WTC11 (cell line): ENCODE measurements at regions not wholly inside any gene's neighbourhood (a gene's known extent, or its start where the extent isn't known, plus 50 kb on each side); places are given as distances from the start of the nearest gene placed in this dataset.

ENCODE experiments used
- ATAC-seq: fragments of 200-7000 bp; cut with Tn5 transposase; 2 replicates; pipeline ENCODE4 v1.10.0; 2021; ENCODE audit warnings: mild to moderate bottlenecking, moderate library complexity
- CTCF ChIA-PET: fragments of 300-600 bp; sonication (Branson Sonifier 250); formaldehyde crosslinking; loops from one replicate; lab custom pipeline; 2021; ENCODE audit warnings: antibody characterized with exemption; lab: Charles Lee
- POLR2A ChIA-PET: fragments of 350-600 bp; sonication (Branson Sonifier 250); formaldehyde crosslinking; loops from one replicate; lab custom pipeline; 2021; ENCODE audit warnings: antibody characterized with exemption; lab: Charles Lee
- DNase-seq: peaks from one replicate; pipeline ENCODE4 v3.0.0; 2021; ENCODE audit warnings: low spot score
- H3K27ac Mint-ChIP-seq: 2 replicates; pipeline ENCODE4 v1.8.0; 2021; ENCODE audit warnings: mixed read lengths
- H3K27me3 Mint-ChIP-seq: 2 replicates; pipeline ENCODE4 v1.8.0; 2021; ENCODE audit warnings: low read depth, mild to moderate bottlenecking, moderate library complexity, mixed read lengths
- H3K36me3 Mint-ChIP-seq: 2 replicates; pipeline ENCODE4 v1.8.0; 2021; ENCODE audit warnings: mixed read lengths
- H3K4me1 Mint-ChIP-seq: 2 replicates; pipeline ENCODE4 v1.8.0; 2022; ENCODE audit warnings: mixed read lengths
- H3K4me3 Mint-ChIP-seq: 2 replicates; pipeline ENCODE4 v1.8.0; 2021; ENCODE audit warnings: mild to moderate bottlenecking, moderate library complexity, mixed read lengths
- H3K9me3 Mint-ChIP-seq: 2 replicates; pipeline ENCODE4 v1.8.0; 2021; ENCODE audit warnings: mixed read lengths
- ETV6 ChIP-seq: sonication (generic); formaldehyde crosslinking; IDR thresholded peaks from 2 replicates; pipeline ENCODE4 v1.8.1; 2022; ENCODE audit warnings: mild to moderate bottlenecking, missing genetic modification reagents
- KAT7 ChIP-seq: sonication (generic); formaldehyde crosslinking; IDR thresholded peaks from 2 replicates; pipeline ENCODE4 v1.8.1; 2023; ENCODE audit warnings: missing genetic modification reagents, mild to moderate bottlenecking, borderline replicate concordance
- NR3C1 ChIP-seq: sonication (generic); formaldehyde crosslinking; conservative IDR thresholded peaks from 2 replicates; pipeline ENCODE4 v1.8.1; 2023; ENCODE audit warnings: low read depth, mild to moderate bottlenecking, missing genetic modification reagents
- ZNF121 ChIP-seq: sonication (generic); formaldehyde crosslinking; IDR thresholded peaks from 2 replicates; pipeline ENCODE4 v1.8.0; 2023; ENCODE audit warnings: missing genetic modification reagents
- ZNF219 ChIP-seq: sonication (generic); formaldehyde crosslinking; IDR thresholded peaks from 2 replicates; pipeline ENCODE4 v1.8.0; 2023; ENCODE audit warnings: missing genetic modification reagents, mild to moderate bottlenecking, borderline replicate concordance
- ZNF317 ChIP-seq: sonication (generic); formaldehyde crosslinking; IDR thresholded peaks from 2 replicates; pipeline ENCODE4 v1.8.1; 2023; ENCODE audit warnings: low read depth, mild to moderate bottlenecking, moderate library complexity, missing genetic modification reagents, borderline replicate concordance
- ZNF671 ChIP-seq: fragments of 250-450 bp; sonication (Bioruptor Pico); IDR thresholded peaks from 2 replicates; pipeline ENCODE4 v1.8.0; 2021; ENCODE audit warnings: mild to moderate bottlenecking
- TF ChIP-seq, protein P1 (sequence below): fragments of 250-450 bp; sonication (Bioruptor Pico); IDR thresholded peaks from 2 replicates; pipeline ENCODE4 v1.9.0; 2021; ENCODE audit warnings: mild to moderate bottlenecking, borderline replicate concordance
- TF ChIP-seq, protein P2 (sequence below): sonication (generic); formaldehyde crosslinking; conservative IDR thresholded peaks from 2 replicates; pipeline ENCODE4 v1.8.1; 2023; ENCODE audit warnings: mild to moderate bottlenecking, low read depth, missing genetic modification reagents, moderate library complexity
- TF ChIP-seq, protein P3 (sequence below): sonication (generic); formaldehyde crosslinking; IDR thresholded peaks from 2 replicates; pipeline ENCODE4 v1.8.1; 2022; ENCODE audit warnings: low read depth, mild to moderate bottlenecking, moderate library complexity, missing genetic modification reagents, borderline replicate concordance
- TF ChIP-seq, protein P4 (sequence below): sonication (generic); formaldehyde crosslinking; IDR thresholded peaks from 2 replicates; pipeline ENCODE4 v1.8.1; 2022; ENCODE audit warnings: low read depth, missing genetic modification reagents, borderline replicate concordance
- TF ChIP-seq, protein P5 (sequence below): fragments of 250-450 bp; sonication (Bioruptor Pico); IDR thresholded peaks from 2 replicates; pipeline ENCODE4 v1.9.0; 2021; ENCODE audit warnings: mild to moderate bottlenecking

DNA sequence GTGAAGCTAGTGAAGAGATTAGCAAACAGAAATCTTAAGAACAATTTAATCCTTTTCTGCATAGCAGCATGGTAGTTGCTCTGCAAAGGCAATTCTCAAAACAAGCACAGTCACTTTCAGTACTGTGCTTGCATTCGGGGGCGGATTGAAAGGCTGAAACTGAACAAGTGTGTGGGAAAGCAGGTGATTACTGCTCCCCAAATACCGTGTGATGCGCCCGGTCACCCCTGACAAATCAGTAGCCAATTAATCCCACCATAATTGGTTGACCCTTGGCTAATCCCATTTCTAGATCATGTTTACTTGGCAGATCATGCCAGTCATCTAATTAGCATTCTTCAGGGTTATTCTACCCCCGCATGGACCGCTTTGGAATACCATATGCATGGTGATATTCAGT is 76.5 kb upstream of the ADRB1 start:
- CTCF ChIA-PET, result no interaction called here
- POLR2A ChIA-PET, result no interaction called here
- ATAC-seq, result no peak
- TF ChIP-seq, protein P1, sequence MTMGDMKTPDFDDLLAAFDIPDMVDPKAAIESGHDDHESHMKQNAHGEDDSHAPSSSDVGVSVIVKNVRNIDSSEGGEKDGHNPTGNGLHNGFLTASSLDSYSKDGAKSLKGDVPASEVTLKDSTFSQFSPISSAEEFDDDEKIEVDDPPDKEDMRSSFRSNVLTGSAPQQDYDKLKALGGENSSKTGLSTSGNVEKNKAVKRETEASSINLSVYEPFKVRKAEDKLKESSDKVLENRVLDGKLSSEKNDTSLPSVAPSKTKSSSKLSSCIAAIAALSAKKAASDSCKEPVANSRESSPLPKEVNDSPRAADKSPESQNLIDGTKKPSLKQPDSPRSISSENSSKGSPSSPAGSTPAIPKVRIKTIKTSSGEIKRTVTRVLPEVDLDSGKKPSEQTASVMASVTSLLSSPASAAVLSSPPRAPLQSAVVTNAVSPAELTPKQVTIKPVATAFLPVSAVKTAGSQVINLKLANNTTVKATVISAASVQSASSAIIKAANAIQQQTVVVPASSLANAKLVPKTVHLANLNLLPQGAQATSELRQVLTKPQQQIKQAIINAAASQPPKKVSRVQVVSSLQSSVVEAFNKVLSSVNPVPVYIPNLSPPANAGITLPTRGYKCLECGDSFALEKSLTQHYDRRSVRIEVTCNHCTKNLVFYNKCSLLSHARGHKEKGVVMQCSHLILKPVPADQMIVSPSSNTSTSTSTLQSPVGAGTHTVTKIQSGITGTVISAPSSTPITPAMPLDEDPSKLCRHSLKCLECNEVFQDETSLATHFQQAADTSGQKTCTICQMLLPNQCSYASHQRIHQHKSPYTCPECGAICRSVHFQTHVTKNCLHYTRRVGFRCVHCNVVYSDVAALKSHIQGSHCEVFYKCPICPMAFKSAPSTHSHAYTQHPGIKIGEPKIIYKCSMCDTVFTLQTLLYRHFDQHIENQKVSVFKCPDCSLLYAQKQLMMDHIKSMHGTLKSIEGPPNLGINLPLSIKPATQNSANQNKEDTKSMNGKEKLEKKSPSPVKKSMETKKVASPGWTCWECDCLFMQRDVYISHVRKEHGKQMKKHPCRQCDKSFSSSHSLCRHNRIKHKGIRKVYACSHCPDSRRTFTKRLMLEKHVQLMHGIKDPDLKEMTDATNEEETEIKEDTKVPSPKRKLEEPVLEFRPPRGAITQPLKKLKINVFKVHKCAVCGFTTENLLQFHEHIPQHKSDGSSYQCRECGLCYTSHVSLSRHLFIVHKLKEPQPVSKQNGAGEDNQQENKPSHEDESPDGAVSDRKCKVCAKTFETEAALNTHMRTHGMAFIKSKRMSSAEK (CRISPR knock-in tag), result no peak
- no peak for TF ChIP-seq ZNF671 (CRISPR knock-in tag)
- TF ChIP-seq ETV6 (CRISPR knock-in tag), result no peak
- Mint-ChIP-seq H3K27me3 (peaks cover 7% of the 10 kb centered on the region), H3K4me3 (no peak overlapping the region), H3K9me3 (peaks cover 38% of the 10 kb centered on the region), H3K27ac (no peak overlapping the region), H3K4me1 (no peaks in the 10 kb centered on the region), H3K36me3 (peaks cover 28% of the 10 kb centered on the region)
- no peak for DNase-seq

DNA sequence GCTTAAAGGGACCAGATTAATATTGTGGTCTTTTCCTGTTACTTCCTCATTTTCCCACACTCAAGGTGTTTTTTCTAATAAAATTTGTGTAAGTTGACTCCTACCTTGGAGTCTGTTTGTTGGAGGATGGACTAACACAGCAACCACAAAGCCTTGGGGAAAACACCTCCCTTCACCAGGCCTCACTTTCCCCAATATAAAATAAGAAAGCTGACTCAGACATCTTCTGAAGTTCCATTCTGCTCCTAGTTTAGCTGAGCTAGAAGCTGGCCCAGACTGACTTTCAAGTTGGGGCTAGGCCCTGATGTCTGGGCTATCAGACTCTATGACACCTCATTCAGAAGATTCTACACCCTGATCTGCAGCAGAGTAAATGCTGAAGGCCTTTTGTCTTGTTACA is 73.0 kb upstream of the ADRB1 start:
- TF ChIP-seq ZNF317 (CRISPR knock-in tag) (no peak), ZNF121 (CRISPR knock-in tag) (no peak), NR3C1 (no peak), ZNF219 (CRISPR knock-in tag) (no peak), KAT7 (no peak)
- TF ChIP-seq, protein P2, sequence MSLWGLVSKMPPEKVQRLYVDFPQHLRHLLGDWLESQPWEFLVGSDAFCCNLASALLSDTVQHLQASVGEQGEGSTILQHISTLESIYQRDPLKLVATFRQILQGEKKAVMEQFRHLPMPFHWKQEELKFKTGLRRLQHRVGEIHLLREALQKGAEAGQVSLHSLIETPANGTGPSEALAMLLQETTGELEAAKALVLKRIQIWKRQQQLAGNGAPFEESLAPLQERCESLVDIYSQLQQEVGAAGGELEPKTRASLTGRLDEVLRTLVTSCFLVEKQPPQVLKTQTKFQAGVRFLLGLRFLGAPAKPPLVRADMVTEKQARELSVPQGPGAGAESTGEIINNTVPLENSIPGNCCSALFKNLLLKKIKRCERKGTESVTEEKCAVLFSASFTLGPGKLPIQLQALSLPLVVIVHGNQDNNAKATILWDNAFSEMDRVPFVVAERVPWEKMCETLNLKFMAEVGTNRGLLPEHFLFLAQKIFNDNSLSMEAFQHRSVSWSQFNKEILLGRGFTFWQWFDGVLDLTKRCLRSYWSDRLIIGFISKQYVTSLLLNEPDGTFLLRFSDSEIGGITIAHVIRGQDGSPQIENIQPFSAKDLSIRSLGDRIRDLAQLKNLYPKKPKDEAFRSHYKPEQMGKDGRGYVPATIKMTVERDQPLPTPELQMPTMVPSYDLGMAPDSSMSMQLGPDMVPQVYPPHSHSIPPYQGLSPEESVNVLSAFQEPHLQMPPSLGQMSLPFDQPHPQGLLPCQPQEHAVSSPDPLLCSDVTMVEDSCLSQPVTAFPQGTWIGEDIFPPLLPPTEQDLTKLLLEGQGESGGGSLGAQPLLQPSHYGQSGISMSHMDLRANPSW (CRISPR knock-in tag), result no peak
- TF ChIP-seq, protein P3, sequence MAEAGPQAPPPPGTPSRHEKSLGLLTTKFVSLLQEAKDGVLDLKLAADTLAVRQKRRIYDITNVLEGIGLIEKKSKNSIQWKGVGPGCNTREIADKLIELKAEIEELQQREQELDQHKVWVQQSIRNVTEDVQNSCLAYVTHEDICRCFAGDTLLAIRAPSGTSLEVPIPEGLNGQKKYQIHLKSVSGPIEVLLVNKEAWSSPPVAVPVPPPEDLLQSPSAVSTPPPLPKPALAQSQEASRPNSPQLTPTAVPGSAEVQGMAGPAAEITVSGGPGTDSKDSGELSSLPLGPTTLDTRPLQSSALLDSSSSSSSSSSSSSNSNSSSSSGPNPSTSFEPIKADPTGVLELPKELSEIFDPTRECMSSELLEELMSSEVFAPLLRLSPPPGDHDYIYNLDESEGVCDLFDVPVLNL (CRISPR knock-in tag), result no peak
- TF ChIP-seq, protein P4, sequence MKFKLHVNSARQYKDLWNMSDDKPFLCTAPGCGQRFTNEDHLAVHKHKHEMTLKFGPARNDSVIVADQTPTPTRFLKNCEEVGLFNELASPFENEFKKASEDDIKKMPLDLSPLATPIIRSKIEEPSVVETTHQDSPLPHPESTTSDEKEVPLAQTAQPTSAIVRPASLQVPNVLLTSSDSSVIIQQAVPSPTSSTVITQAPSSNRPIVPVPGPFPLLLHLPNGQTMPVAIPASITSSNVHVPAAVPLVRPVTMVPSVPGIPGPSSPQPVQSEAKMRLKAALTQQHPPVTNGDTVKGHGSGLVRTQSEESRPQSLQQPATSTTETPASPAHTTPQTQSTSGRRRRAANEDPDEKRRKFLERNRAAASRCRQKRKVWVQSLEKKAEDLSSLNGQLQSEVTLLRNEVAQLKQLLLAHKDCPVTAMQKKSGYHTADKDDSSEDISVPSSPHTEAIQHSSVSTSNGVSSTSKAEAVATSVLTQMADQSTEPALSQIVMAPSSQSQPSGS, result no peak
- TF ChIP-seq, protein P5, sequence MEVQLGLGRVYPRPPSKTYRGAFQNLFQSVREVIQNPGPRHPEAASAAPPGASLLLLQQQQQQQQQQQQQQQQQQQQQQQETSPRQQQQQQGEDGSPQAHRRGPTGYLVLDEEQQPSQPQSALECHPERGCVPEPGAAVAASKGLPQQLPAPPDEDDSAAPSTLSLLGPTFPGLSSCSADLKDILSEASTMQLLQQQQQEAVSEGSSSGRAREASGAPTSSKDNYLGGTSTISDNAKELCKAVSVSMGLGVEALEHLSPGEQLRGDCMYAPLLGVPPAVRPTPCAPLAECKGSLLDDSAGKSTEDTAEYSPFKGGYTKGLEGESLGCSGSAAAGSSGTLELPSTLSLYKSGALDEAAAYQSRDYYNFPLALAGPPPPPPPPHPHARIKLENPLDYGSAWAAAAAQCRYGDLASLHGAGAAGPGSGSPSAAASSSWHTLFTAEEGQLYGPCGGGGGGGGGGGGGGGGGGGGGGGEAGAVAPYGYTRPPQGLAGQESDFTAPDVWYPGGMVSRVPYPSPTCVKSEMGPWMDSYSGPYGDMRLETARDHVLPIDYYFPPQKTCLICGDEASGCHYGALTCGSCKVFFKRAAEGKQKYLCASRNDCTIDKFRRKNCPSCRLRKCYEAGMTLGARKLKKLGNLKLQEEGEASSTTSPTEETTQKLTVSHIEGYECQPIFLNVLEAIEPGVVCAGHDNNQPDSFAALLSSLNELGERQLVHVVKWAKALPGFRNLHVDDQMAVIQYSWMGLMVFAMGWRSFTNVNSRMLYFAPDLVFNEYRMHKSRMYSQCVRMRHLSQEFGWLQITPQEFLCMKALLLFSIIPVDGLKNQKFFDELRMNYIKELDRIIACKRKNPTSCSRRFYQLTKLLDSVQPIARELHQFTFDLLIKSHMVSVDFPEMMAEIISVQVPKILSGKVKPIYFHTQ (CRISPR knock-in tag), result no peak
- Mint-ChIP-seq H3K9me3 (peaks cover 62% of the 10 kb centered on the region), H3K27ac (no peak overlapping the region), H3K27me3 (peaks cover 19% of the 10 kb centered on the region), H3K4me3 (no peak overlapping the region), H3K4me1 (no peaks in the 10 kb centered on the region), H3K36me3 (peaks cover 34% of the 10 kb centered on the region)
- POLR2A ChIA-PET, result no interaction called here
- CTCF ChIA-PET, result no interaction called here
- ATAC-seq, result no peak
- no peak for DNase-seq
